ENCODE measurements at regions not wholly inside any gene's neighbourhood (a gene's known extent, or its start where the extent isn't known, plus 50 kb on each side); places are given as distances from the start of the nearest gene placed in this dataset.
"Not testable (repeated sequence)": the region's sequence is repeated elsewhere in the genome, so short reads cannot be mapped to it uniquely, and the experiment has no call there.

DNA sequence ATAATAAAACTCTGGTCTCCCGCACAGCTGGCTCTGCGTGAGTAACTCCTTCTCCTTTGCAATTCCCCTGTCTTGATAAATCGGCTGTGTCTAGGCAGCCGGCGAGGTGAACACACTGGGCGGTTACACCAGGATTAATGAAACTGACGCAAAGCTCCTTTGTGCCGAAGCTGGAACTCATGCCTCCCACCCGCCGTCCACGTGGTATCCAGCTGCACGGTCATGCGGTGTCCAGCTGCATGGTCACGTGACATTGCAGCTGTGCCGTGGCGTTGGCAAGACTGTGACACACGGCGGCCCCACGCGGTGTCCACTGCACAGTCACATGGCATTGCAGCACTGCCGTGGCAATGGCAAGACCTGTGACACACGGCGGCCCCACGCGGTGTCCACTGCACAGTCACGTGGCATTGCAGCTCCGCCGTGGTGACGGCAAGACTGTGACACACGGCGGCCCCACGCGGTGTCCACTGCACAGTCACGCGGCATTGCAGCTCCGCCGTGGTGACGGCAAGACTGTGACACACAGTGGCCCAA is 350.6 kb downstream of the CNTNAP3B start:
- H4K8ac ChIP-seq (ENCODE audit: low read depth, low read length); H3K18ac ChIP-seq (ENCODE audit: low read length); H3K4me3 ChIP-seq (ENCODE audit: low read length); H3K4me1 ChIP-seq (ENCODE audit: control insufficient read depth, low read depth, low read length); H3K27me3 ChIP-seq (ENCODE audit: insufficient read depth, low read length, poor library complexity); H3K9ac ChIP-seq (ENCODE audit: low read length); H3K27ac ChIP-seq (ENCODE audit: low read depth, low read length); DNase-seq; H2BK120ac ChIP-seq (ENCODE audit: low read depth, low read length); H2AK5ac ChIP-seq (ENCODE audit: low read length); H3K4ac ChIP-seq (ENCODE audit: low read depth, low read length); H3K56ac ChIP-seq (ENCODE audit: low read length); H2BK15ac ChIP-seq (replicated peaks; ENCODE audit: low read depth); H4K5ac ChIP-seq (ENCODE audit: low read length); H3K79me2 ChIP-seq (ENCODE audit: control insufficient read depth, insufficient read depth, low read length); H2BK5ac ChIP-seq (ENCODE audit: low read length); H3K79me1 ChIP-seq (ENCODE audit: low read length); H3K23ac ChIP-seq (ENCODE audit: low read length); H3K36me3 ChIP-seq (ENCODE audit: control insufficient read depth, insufficient read depth, low read length); H3K4me2 ChIP-seq (ENCODE audit: low read length): not testable (repeated sequence)
- no CpG with 5 or more reads among the region's 38 CpGs for WGBS (ENCODE audit: extremely low coverage, insufficient coverage, low lambda C conversion rate)

- not testable (repeated sequence) for H3K79me1 ChIP-seq (ENCODE audit: low read length); H3K23ac ChIP-seq (ENCODE audit: low read length); H3K27ac ChIP-seq (ENCODE audit: low read depth, low read length); H3K4me1 ChIP-seq (ENCODE audit: control insufficient read depth, low read depth, low read length); H3K4me3 ChIP-seq (ENCODE audit: low read length); H3K27me3 ChIP-seq (ENCODE audit: insufficient read depth, low read length, poor library complexity); H3K56ac ChIP-seq (ENCODE audit: low read length); H2BK120ac ChIP-seq (ENCODE audit: low read depth, low read length); H3K4me2 ChIP-seq (ENCODE audit: low read length); H2BK15ac ChIP-seq (replicated peaks; ENCODE audit: low read depth); H3K18ac ChIP-seq (ENCODE audit: low read length); H3K4ac ChIP-seq (ENCODE audit: low read depth, low read length); DNase-seq; H2AK5ac ChIP-seq (ENCODE audit: low read length); H2BK5ac ChIP-seq (ENCODE audit: low read length); H3K9ac ChIP-seq (ENCODE audit: low read length); H4K8ac ChIP-seq (ENCODE audit: low read depth, low read length); H3K36me3 ChIP-seq (ENCODE audit: control insufficient read depth, insufficient read depth, low read length); H4K5ac ChIP-seq (ENCODE audit: low read length); H3K79me2 ChIP-seq (ENCODE audit: control insufficient read depth, insufficient read depth, low read length)
- WGBS (ENCODE audit: extremely low coverage, insufficient coverage, low lambda C conversion rate), result no CpG with 5 or more reads among the region's 10 CpGs
Measured at GRCh38 chr9:41777536-41777935, 351.7 kb downstream of the CNTNAP3B start.

GRCh38 chr9:41772541-41772940 is 356.7 kb downstream of the CNTNAP3B start:
- H3K27ac ChIP-seq (ENCODE audit: low read depth, low read length); DNase-seq; H3K4me3 ChIP-seq (ENCODE audit: low read length); H3K4me1 ChIP-seq (ENCODE audit: control insufficient read depth, low read depth, low read length); H4K8ac ChIP-seq (ENCODE audit: low read depth, low read length); H3K4ac ChIP-seq (ENCODE audit: low read depth, low read length); H3K79me1 ChIP-seq (ENCODE audit: low read length); H4K5ac ChIP-seq (ENCODE audit: low read length); H3K4me2 ChIP-seq (ENCODE audit: low read length); H3K23ac ChIP-seq (ENCODE audit: low read length); H2BK120ac ChIP-seq (ENCODE audit: low read depth, low read length); H3K27me3 ChIP-seq (ENCODE audit: insufficient read depth, low read length, poor library complexity); H3K56ac ChIP-seq (ENCODE audit: low read length); H3K36me3 ChIP-seq (ENCODE audit: control insufficient read depth, insufficient read depth, low read length); H3K79me2 ChIP-seq (ENCODE audit: control insufficient read depth, insufficient read depth, low read length); H2BK15ac ChIP-seq (replicated peaks; ENCODE audit: low read depth); H3K9ac ChIP-seq (ENCODE audit: low read length); H3K18ac ChIP-seq (ENCODE audit: low read length); H2AK5ac ChIP-seq (ENCODE audit: low read length); H2BK5ac ChIP-seq (ENCODE audit: low read length): not testable (repeated sequence)
- WGBS (ENCODE audit: extremely low coverage, insufficient coverage, low lambda C conversion rate), result no CpG with 5 or more reads among the region's 7 CpGs

DNA sequence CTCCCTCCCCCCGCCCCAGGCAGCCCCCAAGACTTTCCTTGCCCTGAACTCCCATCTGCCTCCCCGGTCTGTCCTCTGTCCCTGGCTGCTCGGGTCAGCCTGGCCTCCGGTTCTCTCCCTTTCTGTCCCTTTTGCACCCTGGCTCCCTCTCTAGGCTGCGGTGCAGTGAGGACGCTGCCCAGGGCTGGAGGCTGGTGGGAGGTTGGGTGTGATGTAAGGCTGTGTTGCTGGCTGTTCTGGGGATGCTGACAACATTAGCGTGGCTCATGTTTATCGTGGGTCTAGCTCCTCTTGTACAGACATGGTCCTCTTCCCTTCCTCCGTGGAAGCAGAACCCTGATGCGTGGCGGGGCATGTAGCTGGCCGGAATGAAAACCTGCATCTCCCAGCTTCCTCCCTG is 357.5 kb downstream of the CNTNAP3B start:
- H3K4me1 ChIP-seq (ENCODE audit: control insufficient read depth, low read depth, low read length); H2BK5ac ChIP-seq (ENCODE audit: low read length); H3K4ac ChIP-seq (ENCODE audit: low read depth, low read length); H4K8ac ChIP-seq (ENCODE audit: low read depth, low read length); H2BK15ac ChIP-seq (replicated peaks; ENCODE audit: low read depth); H3K18ac ChIP-seq (ENCODE audit: low read length); H3K4me2 ChIP-seq (ENCODE audit: low read length); H3K27me3 ChIP-seq (ENCODE audit: insufficient read depth, low read length, poor library complexity); H4K5ac ChIP-seq (ENCODE audit: low read length); H3K56ac ChIP-seq (ENCODE audit: low read length); H2AK5ac ChIP-seq (ENCODE audit: low read length); H3K9ac ChIP-seq (ENCODE audit: low read length); H3K79me2 ChIP-seq (ENCODE audit: control insufficient read depth, insufficient read depth, low read length); H3K27ac ChIP-seq (ENCODE audit: low read depth, low read length); H3K4me3 ChIP-seq (ENCODE audit: low read length); DNase-seq; H2BK120ac ChIP-seq (ENCODE audit: low read depth, low read length); H3K79me1 ChIP-seq (ENCODE audit: low read length); H3K36me3 ChIP-seq (ENCODE audit: control insufficient read depth, insufficient read depth, low read length); H3K23ac ChIP-seq (ENCODE audit: low read length): not testable (repeated sequence)
- no CpG with 5 or more reads among the region's 12 CpGs for WGBS (ENCODE audit: extremely low coverage, insufficient coverage, low lambda C conversion rate)

DNA sequence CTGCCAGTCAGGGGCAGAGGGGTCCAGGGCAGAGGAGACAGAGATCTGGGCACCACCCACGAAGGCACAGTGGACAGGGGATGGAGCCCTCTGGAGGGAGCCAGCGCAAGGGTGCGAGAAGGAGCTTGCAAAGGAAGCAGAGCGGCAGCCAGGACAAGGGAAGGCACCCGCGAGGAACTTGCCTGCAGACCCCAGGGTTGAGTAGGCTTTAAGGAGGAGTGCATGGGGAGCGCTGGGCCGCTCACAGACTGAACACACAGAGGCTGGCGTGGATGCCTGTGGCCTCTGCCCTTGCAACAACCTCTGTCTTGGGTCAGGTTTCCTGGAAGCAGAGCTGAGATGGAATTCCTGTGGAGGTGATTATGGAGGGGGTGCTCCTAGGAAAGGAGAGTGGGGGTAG is 374.4 kb downstream of the CNTNAP3B start:
- H4K8ac ChIP-seq (ENCODE audit: low read depth, low read length); H3K4ac ChIP-seq (ENCODE audit: low read depth, low read length); H3K18ac ChIP-seq (ENCODE audit: low read length); H3K23ac ChIP-seq (ENCODE audit: low read length); H2AK5ac ChIP-seq (ENCODE audit: low read length); H3K27ac ChIP-seq (ENCODE audit: low read depth, low read length); H3K4me1 ChIP-seq (ENCODE audit: control insufficient read depth, low read depth, low read length); H2BK5ac ChIP-seq (ENCODE audit: low read length); H3K79me2 ChIP-seq (ENCODE audit: control insufficient read depth, insufficient read depth, low read length); H4K5ac ChIP-seq (ENCODE audit: low read length); DNase-seq; H3K4me2 ChIP-seq (ENCODE audit: low read length); H3K4me3 ChIP-seq (ENCODE audit: low read length); H2BK15ac ChIP-seq (replicated peaks; ENCODE audit: low read depth); H3K36me3 ChIP-seq (ENCODE audit: control insufficient read depth, insufficient read depth, low read length); H3K79me1 ChIP-seq (ENCODE audit: low read length); H2BK120ac ChIP-seq (ENCODE audit: low read depth, low read length); H3K27me3 ChIP-seq (ENCODE audit: insufficient read depth, low read length, poor library complexity); H3K56ac ChIP-seq (ENCODE audit: low read length); H3K9ac ChIP-seq (ENCODE audit: low read length): not testable (repeated sequence)
- no CpG with 5 or more reads among the region's 9 CpGs for WGBS (ENCODE audit: extremely low coverage, insufficient coverage, low lambda C conversion rate)

DNA sequence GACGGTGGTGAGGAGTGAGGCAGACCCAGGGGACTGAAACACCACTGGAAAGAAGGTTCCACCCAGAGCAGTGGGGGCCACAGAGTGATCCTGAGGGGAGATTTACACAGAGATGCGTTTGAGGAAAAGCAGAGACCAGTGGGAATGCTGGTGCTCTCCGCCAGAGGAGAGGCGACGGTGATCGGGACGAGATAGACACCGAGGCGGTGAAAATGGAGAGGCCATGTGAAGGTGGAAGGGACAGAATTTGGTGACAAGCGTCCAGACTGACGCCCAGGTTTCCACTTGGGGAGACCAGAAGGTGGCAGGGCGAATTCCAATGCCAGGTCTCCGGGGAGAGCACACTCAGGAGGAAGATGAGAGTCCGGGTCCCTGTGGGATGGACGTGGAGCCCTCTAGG is 374.8 kb downstream of the CNTNAP3B start:
- DNase-seq; H3K79me2 ChIP-seq (ENCODE audit: control insufficient read depth, insufficient read depth, low read length); H3K23ac ChIP-seq (ENCODE audit: low read length); H3K4ac ChIP-seq (ENCODE audit: low read depth, low read length); H2BK5ac ChIP-seq (ENCODE audit: low read length); H3K4me2 ChIP-seq (ENCODE audit: low read length); H3K56ac ChIP-seq (ENCODE audit: low read length); H3K4me1 ChIP-seq (ENCODE audit: control insufficient read depth, low read depth, low read length); H3K4me3 ChIP-seq (ENCODE audit: low read length); H4K5ac ChIP-seq (ENCODE audit: low read length); H3K27ac ChIP-seq (ENCODE audit: low read depth, low read length); H2BK120ac ChIP-seq (ENCODE audit: low read depth, low read length); H3K36me3 ChIP-seq (ENCODE audit: control insufficient read depth, insufficient read depth, low read length); H3K79me1 ChIP-seq (ENCODE audit: low read length); H3K27me3 ChIP-seq (ENCODE audit: insufficient read depth, low read length, poor library complexity); H2AK5ac ChIP-seq (ENCODE audit: low read length); H4K8ac ChIP-seq (ENCODE audit: low read depth, low read length); H3K9ac ChIP-seq (ENCODE audit: low read length); H3K18ac ChIP-seq (ENCODE audit: low read length); H2BK15ac ChIP-seq (replicated peaks; ENCODE audit: low read depth): not testable (repeated sequence)
- WGBS (ENCODE audit: extremely low coverage, insufficient coverage, low lambda C conversion rate), result no CpG with 5 or more reads among the region's 15 CpGs
